HepG2 (cell line): ENCODE measurements at regions not wholly inside any gene's neighbourhood (a gene's known extent, or its start where the extent isn't known, plus 50 kb on each side); places are given as distances from the start of the nearest gene placed in this dataset.
A peak's percentile ranks its signal among the peaks of the same experiment; 100 is the strongest.

Experiments used
- ARNTL ChIP-seq: sonication (generic); formaldehyde crosslinking; IDR thresholded peaks from 2 replicates; pipeline ENCODE4 v1.4.0; 2020; ENCODE audit warnings: mild to moderate bottlenecking, missing genetic modification reagents
- BRCA1 ChIP-seq: sonication (generic); formaldehyde crosslinking; IDR thresholded peaks from 2 replicates; pipeline ENCODE4 v1.4.0; 2020; ENCODE audit warnings: missing genetic modification reagents
- E2F1 ChIP-seq: sonication (generic); formaldehyde crosslinking; IDR thresholded peaks from 2 replicates; pipeline ENCODE4 v1.5.0; 2020; ENCODE audit warnings: missing genetic modification reagents
- ETV5 ChIP-seq: IDR thresholded peaks from 2 replicates; pipeline ENCODE4 v1.6.1; 2018; ENCODE audit warnings: missing biosample characterization, missing genetic modification reagents, inconsistent platforms, borderline replicate concordance
- FOXA3 ChIP-seq: IDR thresholded peaks from 2 replicates; pipeline ENCODE4 v1.6.1; 2016; ENCODE audit warnings: missing genetic modification reagents, missing compliant biosample characterization
- HIC2 ChIP-seq: sonication (generic); formaldehyde crosslinking; IDR thresholded peaks from 2 replicates; pipeline ENCODE4 v1.9.0; 2022; ENCODE audit warnings: low read depth, missing genetic modification reagents
- HOXA3 ChIP-seq: sonication (generic); formaldehyde crosslinking; IDR thresholded peaks from 2 replicates; pipeline ENCODE4 v1.5.0; 2020; ENCODE audit warnings: missing genetic modification reagents
- KDM1A ChIP-seq: IDR thresholded peaks from 2 replicates; pipeline ENCODE4 v1.6.1; 2016; ENCODE audit warnings: missing compliant biosample characterization
- KDM5B ChIP-seq: sonication (generic); formaldehyde crosslinking; IDR thresholded peaks from 2 replicates; pipeline ENCODE4 v1.4.0; 2020; ENCODE audit warnings: missing genetic modification reagents, mild to moderate bottlenecking, borderline replicate concordance
- NPAS2 ChIP-seq: sonication (generic); formaldehyde crosslinking; IDR thresholded peaks from 2 replicates; pipeline ENCODE4 v1.8.0; 2022; ENCODE audit warnings: mild to moderate bottlenecking, missing genetic modification reagents, borderline replicate concordance
- TAF15 ChIP-seq: fragments of 200-400 bp; formaldehyde crosslinking; IDR thresholded peaks from one replicate; pipeline ENCODE4 v1.6.1; 2018; ENCODE audit warnings: mild to moderate bottlenecking, low read depth, low read length; ENCODE audit not compliant: poor library complexity, severe bottlenecking
- THAP7 ChIP-seq: sonication (generic); formaldehyde crosslinking; IDR thresholded peaks from 2 replicates; pipeline ENCODE4 v1.8.1; 2023; ENCODE audit warnings: mild to moderate bottlenecking, missing genetic modification reagents
- ZGPAT ChIP-seq: IDR thresholded peaks from 2 replicates; pipeline ENCODE4 v1.6.1; 2016; ENCODE audit warnings: mild to moderate bottlenecking
- ZHX1 ChIP-seq: sonication (generic); formaldehyde crosslinking; IDR thresholded peaks from 2 replicates; pipeline ENCODE4 v1.8.1; 2022; ENCODE audit warnings: low read depth, mild to moderate bottlenecking, missing genetic modification reagents
- ZNF230 ChIP-seq: sonication (generic); formaldehyde crosslinking; IDR thresholded peaks from 2 replicates; pipeline ENCODE4 v1.4.0; 2020; ENCODE audit warnings: mild to moderate bottlenecking, missing genetic modification reagents
- ZNF333 ChIP-seq: sonication (generic); formaldehyde crosslinking; IDR thresholded peaks from 2 replicates; pipeline ENCODE4 v1.4.0; 2020; ENCODE audit warnings: mild to moderate bottlenecking, missing genetic modification reagents, borderline replicate concordance
- ZNF674 ChIP-seq: sonication (generic); formaldehyde crosslinking; IDR thresholded peaks from 2 replicates; pipeline ENCODE4 v1.5.0; 2020; ENCODE audit warnings: low read depth, mild to moderate bottlenecking, missing genetic modification reagents
- ZNF737 ChIP-seq: sonication (generic); formaldehyde crosslinking; IDR thresholded peaks from 2 replicates; pipeline ENCODE4 v1.5.0; 2020; ENCODE audit warnings: missing genetic modification reagents, mild to moderate bottlenecking, borderline replicate concordance
- ZNF749 ChIP-seq: sonication (generic); formaldehyde crosslinking; IDR thresholded peaks from 2 replicates; pipeline ENCODE4 v1.8.0; 2022; ENCODE audit warnings: mild to moderate bottlenecking, missing genetic modification reagents, moderate library complexity, borderline replicate concordance
- ZNF75D ChIP-seq: sonication (generic); formaldehyde crosslinking; IDR thresholded peaks from 2 replicates; pipeline ENCODE4 v1.8.1; 2023; ENCODE audit warnings: missing genetic modification reagents, mild to moderate bottlenecking, borderline replicate concordance

- TF ChIP-seq ZNF737 (CRISPR knock-in tag) (no peak), BRCA1 (CRISPR knock-in tag) (no peak), NPAS2 (no peak), ZNF333 (CRISPR knock-in tag) (0 out of 2 replicates have a peak, but pooled peaks have one; percentile 44), ZNF75D (CRISPR knock-in tag) (no peak), ARNTL (CRISPR knock-in tag) (0 out of 2 replicates have a peak, but pooled peaks have one; percentile 26), ZNF674 (CRISPR knock-in tag) (no peak), ZNF749 (CRISPR knock-in tag) (no peak), E2F1 (CRISPR knock-in tag) (no peak), KDM5B (CRISPR knock-in tag) (0 out of 2 replicates have a peak, but pooled peaks have one; percentile 35), FOXA3 (CRISPR knock-in tag) (peak; percentile 68), ZHX1 (CRISPR knock-in tag) (no peak), TAF15 (no peak), ZNF230 (CRISPR knock-in tag) (no peak), HIC2 (CRISPR knock-in tag) (no peak), HOXA3 (CRISPR knock-in tag) (peak; percentile 68; the same call in 1 of the 2 replicates), ETV5 (CRISPR knock-in tag) (peak; percentile 39; the same call in 1 of the 2 replicates), KDM1A (CRISPR knock-in tag) (peak; percentile 59; the same call in 1 of the 2 replicates), THAP7 (CRISPR knock-in tag) (0 out of 2 replicates have a peak, but pooled peaks have one; percentile 31), ZGPAT (CRISPR knock-in tag) (peak; percentile 73)
Observed at GRCh38 chr16:81181013-81181720, 57.3 kb upstream of the BCO1 start (continued).
